GM12878 (cell line): ENCODE measurements at regions not wholly inside any gene's neighbourhood (a gene's known extent, or its start where the extent isn't known, plus 50 kb on each side); places are given as distances from the start of the nearest gene placed in this dataset.

Experiments used
- KDM1A ChIP-seq: fragments of 200-600 bp; sonication (generic); IDR thresholded peaks from 2 replicates; pipeline ENCODE4 v1.6.1; 2016; ENCODE audit warnings: borderline replicate concordance
- POLR2A ChIP-seq: IDR thresholded peaks from 2 replicates; pipeline ENCODE4 v1.6.1; 2011; ENCODE audit warnings: low read depth, mild to moderate bottlenecking, low read length
- POLR2AphosphoS5 ChIP-seq: IDR thresholded peaks from 2 replicates; pipeline ENCODE4 v1.6.1; 2011; ENCODE audit warnings: mild to moderate bottlenecking, low read length, inconsistent platforms
- ZNF24 ChIP-seq: fragments of 450-650 bp; IDR thresholded peaks from 2 replicates; pipeline ENCODE4 v1.6.1; 2017; ENCODE audit warnings: antibody characterized with exemption, mild to moderate bottlenecking
- ZZZ3 ChIP-seq: IDR thresholded peaks from 2 replicates; pipeline ENCODE4 v1.6.1; 2011; ENCODE audit warnings: low read depth; ENCODE audit not compliant: control insufficient read depth, insufficient read length
- TF ChIP-seq, protein P1 (sequence below), 3 experiments: IDR thresholded peaks in 2 of 3; conservative IDR thresholded peaks in 1 of 3; 2 replicates each; pipeline ENCODE4 v1.5.1; 2011; ENCODE audit warnings: low read depth in 3 of 3, low read length in 3 of 3, mild to moderate bottlenecking in 3 of 3, control low read depth in 2 of 3, moderate library complexity in 2 of 3, inconsistent platforms in 1 of 3, mixed read lengths in 1 of 3; ENCODE audit not compliant: control insufficient read depth in 2 of 3, insufficient read depth in 1 of 3; ENCODE audit errors: extremely low read depth in 1 of 3
- TF ChIP-seq, protein P2 (sequence below): IDR thresholded peaks from 2 replicates; pipeline ENCODE4 v1.6.1; 2011; ENCODE audit warnings: borderline replicate concordance, low read depth, mild to moderate bottlenecking, moderate library complexity, low read length; ENCODE audit not compliant: insufficient read depth, poor library complexity, severe bottlenecking

DNA sequence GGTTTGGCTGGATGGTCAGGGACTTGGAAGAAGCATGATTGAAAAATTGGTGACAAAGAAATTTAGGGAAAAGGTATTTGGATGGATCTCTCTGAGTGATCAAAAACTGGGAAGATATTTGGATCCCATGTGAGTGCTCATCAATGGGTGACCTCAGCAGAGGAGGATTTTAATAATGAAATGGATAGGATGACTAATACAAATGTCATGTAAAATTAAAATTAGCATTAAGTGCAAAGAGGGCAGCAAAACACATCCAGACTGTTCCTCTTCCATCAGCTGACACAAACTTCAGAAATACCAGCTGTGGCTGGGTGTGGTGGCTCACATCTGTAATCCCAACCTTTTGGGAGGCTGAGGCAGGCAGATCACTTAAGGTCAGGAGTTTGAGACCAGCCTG lies 151.7 kb downstream of the THBS2 start:
- TF ChIP-seq KDM1A: no peak
- TF ChIP-seq, protein P1, sequence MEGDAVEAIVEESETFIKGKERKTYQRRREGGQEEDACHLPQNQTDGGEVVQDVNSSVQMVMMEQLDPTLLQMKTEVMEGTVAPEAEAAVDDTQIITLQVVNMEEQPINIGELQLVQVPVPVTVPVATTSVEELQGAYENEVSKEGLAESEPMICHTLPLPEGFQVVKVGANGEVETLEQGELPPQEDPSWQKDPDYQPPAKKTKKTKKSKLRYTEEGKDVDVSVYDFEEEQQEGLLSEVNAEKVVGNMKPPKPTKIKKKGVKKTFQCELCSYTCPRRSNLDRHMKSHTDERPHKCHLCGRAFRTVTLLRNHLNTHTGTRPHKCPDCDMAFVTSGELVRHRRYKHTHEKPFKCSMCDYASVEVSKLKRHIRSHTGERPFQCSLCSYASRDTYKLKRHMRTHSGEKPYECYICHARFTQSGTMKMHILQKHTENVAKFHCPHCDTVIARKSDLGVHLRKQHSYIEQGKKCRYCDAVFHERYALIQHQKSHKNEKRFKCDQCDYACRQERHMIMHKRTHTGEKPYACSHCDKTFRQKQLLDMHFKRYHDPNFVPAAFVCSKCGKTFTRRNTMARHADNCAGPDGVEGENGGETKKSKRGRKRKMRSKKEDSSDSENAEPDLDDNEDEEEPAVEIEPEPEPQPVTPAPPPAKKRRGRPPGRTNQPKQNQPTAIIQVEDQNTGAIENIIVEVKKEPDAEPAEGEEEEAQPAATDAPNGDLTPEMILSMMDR (IDR thresholded peaks at IDR 0.05 in 2 of 3, conservative IDR thresholded peaks at IDR 0.05 in 1 of 3; ENCODE audit: control insufficient read depth in 2 of 3, extremely low read depth in 1 of 3, insufficient read depth in 1 of 3, low read depth in 3 of 3, low read length in 3 of 3): no peak
- TF ChIP-seq, protein P2, sequence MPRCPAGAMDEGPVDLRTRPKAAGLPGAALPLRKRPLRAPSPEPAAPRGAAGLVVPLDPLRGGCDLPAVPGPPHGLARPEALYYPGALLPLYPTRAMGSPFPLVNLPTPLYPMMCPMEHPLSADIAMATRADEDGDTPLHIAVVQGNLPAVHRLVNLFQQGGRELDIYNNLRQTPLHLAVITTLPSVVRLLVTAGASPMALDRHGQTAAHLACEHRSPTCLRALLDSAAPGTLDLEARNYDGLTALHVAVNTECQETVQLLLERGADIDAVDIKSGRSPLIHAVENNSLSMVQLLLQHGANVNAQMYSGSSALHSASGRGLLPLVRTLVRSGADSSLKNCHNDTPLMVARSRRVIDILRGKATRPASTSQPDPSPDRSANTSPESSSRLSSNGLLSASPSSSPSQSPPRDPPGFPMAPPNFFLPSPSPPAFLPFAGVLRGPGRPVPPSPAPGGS: no peak
- TF ChIP-seq POLR2A: no peak
- no peak for TF ChIP-seq ZNF24
- no peak for TF ChIP-seq POLR2AphosphoS5
- no peak for TF ChIP-seq ZZZ3
